Thyroid gland (tissue), 4 donors: ENCODE measurements at regions not wholly inside any gene's neighbourhood (a gene's known extent, or its start where the extent isn't known, plus 50 kb on each side); places are given as distances from the start of the nearest gene placed in this dataset.

Experiments
- DNase-seq, 2 donors: peaks; one replicate each; pipeline ENCODE4 v3.0.0-alpha.2; 2019
- H3K27ac ChIP-seq, 3 donors: fragments of 200-600 bp; sonication (generic); 1 replicate in 2 of 3; 2 replicates in 1 of 3; pipeline ENCODE4 v1.5.1; 2016 to 2019; ENCODE audit warnings: mild to moderate bottlenecking in 1 of 3, moderate library complexity in 1 of 3
- H3K27me3 ChIP-seq: fragments of 200-600 bp; sonication (generic); one replicate; pipeline ENCODE4 v1.5.1; 2019
- H3K36me3 ChIP-seq, 2 donors: fragments of 200-600 bp; sonication (generic); one replicate each; pipeline ENCODE4 v1.5.1; 2016 to 2019
- H3K4me1 ChIP-seq, 2 donors: fragments of 200-600 bp; sonication (generic); one replicate each; pipeline ENCODE4 v1.5.1; 2017 to 2019
- H3K4me3 ChIP-seq, 3 donors: fragments of 200-600 bp; sonication (generic); replicated peaks in 1 of 3; 1 replicate in 2 of 3; 2 replicates in 1 of 3; pipeline ENCODE4 v1.5.1; 2016; ENCODE audit warnings: mild to moderate bottlenecking in 1 of 3
- H3K9me3 ChIP-seq: fragments of 200-600 bp; sonication (generic); one replicate; pipeline ENCODE4 v1.5.1; 2017
- CTCF ChIP-seq, 6 experiments: fragments of 200-600 bp in 3 of 6; fragments of 450-650 bp in 3 of 6; sonication (generic) in 3 of 6; IDR thresholded peaks; one replicate each; pipeline ENCODE4 v1.5.1; 2016 to 2019; ENCODE audit warnings: antibody characterized with exemption in 6 of 6, mild to moderate bottlenecking in 2 of 6, inconsistent platforms in 1 of 6, moderate library complexity in 1 of 6
- POLR2A ChIP-seq, 2 donors: fragments of 450-650 bp; IDR thresholded peaks; one replicate each; pipeline ENCODE4 v1.6.1; 2017; ENCODE audit warnings: antibody characterized with exemption in 2 of 2, mild to moderate bottlenecking in 2 of 2, moderate library complexity in 1 of 2
- WGBS, 2 donors: methylation state at CpG; one replicate each; pipeline ENCODE4 v1.1.5; 2017; 5-methylcytosine and 5-hydroxymethylcytosine counted together
- intact Hi-C: fragments of 100-400 bp; cut with DNase I; formaldehyde crosslinking; loops from one replicate; pipeline ENCODE4 v1.15.1; 2023

- Histone ChIP-seq H3K27ac (no peak overlapping the region), H3K4me3 (no peak overlapping the region), H3K36me3 (no peaks in the 10 kb centered on the region), H3K9me3 (no peaks in the 10 kb centered on the region), H3K27me3 (no peaks in the 10 kb centered on the region), H3K4me1 (peaks cover 14 to 23% of the 10 kb centered on the region in 2 donors)
- intact Hi-C loops: no loop called here
- TF ChIP-seq POLR2A (IDR thresholded peaks at IDR 0.05) (no peak), CTCF (IDR thresholded peaks at IDR 0.05) (no peak)
- no peak for DNase-seq
- WGBS, 2 donors: 55 to 73% methylated on average over 3 of the region's 3 CpGs
Measured at GRCh38 chr11:128042290-128042751, 545.0 kb downstream of the ETS1 start.

- H3K27me3 ChIP-seq: no peaks in the 10 kb centered on the region
- H3K9me3 ChIP-seq: no peaks in the 10 kb centered on the region
- intact Hi-C loops: no loop called here
- DNase-seq: no peak
- no peak overlapping the region for H3K27ac ChIP-seq
- no peak overlapping the region for H3K4me3 ChIP-seq
- WGBS, 2 donors: 18 to 26% methylated on average over 3 of the region's 3 CpGs
- H3K36me3 ChIP-seq: no peaks in the 10 kb centered on the region
- peaks cover 14 to 23% of the 10 kb centered on the region in 2 donors for H3K4me1 ChIP-seq
- no peak for TF ChIP-seq CTCF (IDR thresholded peaks at IDR 0.05)
- TF ChIP-seq POLR2A (IDR thresholded peaks at IDR 0.05): no peak
Measured at GRCh38 chr11:128040603-128041002, 546.8 kb downstream of the ETS1 start.

GRCh38 chr11:128039140-128040021, 548.0 kb downstream of the ETS1 start:
- 61 to 81% methylated on average over 8 of the region's 8 CpGs for WGBS, 2 donors
- Histone ChIP-seq H3K27ac (no peak overlapping the region), H3K36me3 (no peaks in the 10 kb centered on the region), H3K27me3 (no peaks in the 10 kb centered on the region), H3K4me3 (no peak overlapping the region), H3K9me3 (no peaks in the 10 kb centered on the region), H3K4me1 (peaks cover 14 to 23% of the 10 kb centered on the region in 2 donors)
- no peak for TF ChIP-seq CTCF (IDR thresholded peaks at IDR 0.05)
- TF ChIP-seq POLR2A (IDR thresholded peaks at IDR 0.05): no peak
- peak; percentile 33 to 60 for DNase-seq
- intact Hi-C loops: loop anchor here (10.0 kb wide), 1 partner anchor 115 kb away; no protein-coding TSS in a partner anchor

GRCh38 chr11:128036556-128037093, 550.7 kb downstream of the ETS1 start:
- Histone ChIP-seq H3K27me3 (no peaks in the 10 kb centered on the region), H3K9me3 (no peaks in the 10 kb centered on the region), H3K27ac (no peak overlapping the region), H3K36me3 (no peaks in the 10 kb centered on the region), H3K4me3 (no peak overlapping the region), H3K4me1 (peaks cover 9 to 19% of the 10 kb centered on the region in 2 donors)
- intact Hi-C loops: loop anchor here (10.0 kb wide), 1 partner anchor 118 kb away; no protein-coding TSS in a partner anchor
- no peak for DNase-seq
- TF ChIP-seq CTCF (IDR thresholded peaks at IDR 0.05): no peak
- TF ChIP-seq POLR2A (IDR thresholded peaks at IDR 0.05): no peak
- 87 to 93% methylated on average over 4 of the region's 4 CpGs for WGBS, 2 donors

- Histone ChIP-seq H3K27ac (no peak overlapping the region), H3K4me1 (peaks cover 6 to 16% of the 10 kb centered on the region in 2 donors), H3K9me3 (no peaks in the 10 kb centered on the region), H3K27me3 (no peaks in the 10 kb centered on the region), H3K4me3 (no peak overlapping the region), H3K36me3 (no peaks in the 10 kb centered on the region)
- DNase-seq: no peak
- 82 to 94% methylated on average over 5 of the region's 5 CpGs for WGBS, 2 donors
- TF ChIP-seq POLR2A (IDR thresholded peaks at IDR 0.05) (no peak), CTCF (IDR thresholded peaks at IDR 0.05) (no peak)
- intact Hi-C loops: loop anchor here (10.0 kb wide), 1 partner anchor 119 kb away; no protein-coding TSS in a partner anchor
Measured at GRCh38 chr11:128036006-128036405, 551.4 kb downstream of the ETS1 start.
